BE2C (cell line): ENCODE measurements at regions not wholly inside any gene's neighbourhood (a gene's known extent, or its start where the extent isn't known, plus 50 kb on each side); places are given as distances from the start of the nearest gene placed in this dataset.

Experiments
- DNase-seq: peaks from one replicate; pipeline ENCODE4 v3.0.0-alpha.2; 2020
- H3K27me3 ChIP-seq: fragments of 250-450 bp; sonication (Bioruptor Pico); 2 replicates; pipeline ENCODE4 v1.5.1; 2020; ENCODE audit warnings: mild to moderate bottlenecking
- H3K36me3 ChIP-seq: fragments of 250-450 bp; sonication (Bioruptor Pico); 2 replicates; pipeline ENCODE4 v1.5.1; 2020; ENCODE audit warnings: mild to moderate bottlenecking
- H3K4me1 ChIP-seq: fragments of 250-450 bp; sonication (Bioruptor Pico); 2 replicates; pipeline ENCODE4 v1.5.1; 2020
- H3K4me3 ChIP-seq: 2 replicates; pipeline ENCODE4 v1.5.1; 2011; ENCODE audit warnings: low read depth, low read length
- H3K9me3 ChIP-seq: fragments of 250-450 bp; sonication (Bioruptor Pico); 2 replicates; pipeline ENCODE4 v1.5.1; 2020
- TF ChIP-seq, protein P1 (sequence below): IDR thresholded peaks from 2 replicates; pipeline ENCODE4 v1.5.1; 2012; ENCODE audit warnings: mild to moderate bottlenecking, low read depth, low read length

GRCh38 chr12:74043343-74043742, 494.3 kb upstream of the ATXN7L3B start:
- Histone ChIP-seq H3K27me3 (no peaks in the 10 kb centered on the region), H3K4me1 (no peaks in the 10 kb centered on the region), H3K9me3 (no peaks in the 10 kb centered on the region), H3K4me3 (no peak overlapping the region), H3K36me3 (no peaks in the 10 kb centered on the region)
- DNase-seq, result no peak
- TF ChIP-seq, protein P1, sequence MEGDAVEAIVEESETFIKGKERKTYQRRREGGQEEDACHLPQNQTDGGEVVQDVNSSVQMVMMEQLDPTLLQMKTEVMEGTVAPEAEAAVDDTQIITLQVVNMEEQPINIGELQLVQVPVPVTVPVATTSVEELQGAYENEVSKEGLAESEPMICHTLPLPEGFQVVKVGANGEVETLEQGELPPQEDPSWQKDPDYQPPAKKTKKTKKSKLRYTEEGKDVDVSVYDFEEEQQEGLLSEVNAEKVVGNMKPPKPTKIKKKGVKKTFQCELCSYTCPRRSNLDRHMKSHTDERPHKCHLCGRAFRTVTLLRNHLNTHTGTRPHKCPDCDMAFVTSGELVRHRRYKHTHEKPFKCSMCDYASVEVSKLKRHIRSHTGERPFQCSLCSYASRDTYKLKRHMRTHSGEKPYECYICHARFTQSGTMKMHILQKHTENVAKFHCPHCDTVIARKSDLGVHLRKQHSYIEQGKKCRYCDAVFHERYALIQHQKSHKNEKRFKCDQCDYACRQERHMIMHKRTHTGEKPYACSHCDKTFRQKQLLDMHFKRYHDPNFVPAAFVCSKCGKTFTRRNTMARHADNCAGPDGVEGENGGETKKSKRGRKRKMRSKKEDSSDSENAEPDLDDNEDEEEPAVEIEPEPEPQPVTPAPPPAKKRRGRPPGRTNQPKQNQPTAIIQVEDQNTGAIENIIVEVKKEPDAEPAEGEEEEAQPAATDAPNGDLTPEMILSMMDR, result no peak

DNA sequence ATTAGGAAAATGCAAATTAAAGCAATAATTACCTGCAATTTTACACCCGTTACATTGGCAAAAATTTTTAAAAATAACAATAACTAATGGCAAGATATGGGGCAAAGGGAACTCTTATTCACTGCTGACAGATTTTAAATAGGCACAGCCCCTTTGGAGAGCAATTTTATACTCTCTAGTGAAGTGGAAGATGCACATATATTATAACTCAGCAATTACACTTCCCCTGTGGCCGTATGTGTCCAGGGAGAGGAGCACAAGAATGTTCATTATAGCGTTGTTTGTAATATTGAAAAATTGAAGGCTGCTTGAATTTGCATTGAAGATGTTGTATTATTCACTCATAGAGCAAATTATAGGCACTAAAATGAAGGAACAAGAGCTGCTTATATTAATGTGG, 488.3 kb upstream of the ATXN7L3B start:
- Histone ChIP-seq H3K36me3 (no peaks in the 10 kb centered on the region), H3K4me1 (no peaks in the 10 kb centered on the region), H3K9me3 (no peaks in the 10 kb centered on the region), H3K4me3 (no peak overlapping the region), H3K27me3 (no peaks in the 10 kb centered on the region)
- DNase-seq, result no peak
- TF ChIP-seq, protein P1, result no peak

DNA sequence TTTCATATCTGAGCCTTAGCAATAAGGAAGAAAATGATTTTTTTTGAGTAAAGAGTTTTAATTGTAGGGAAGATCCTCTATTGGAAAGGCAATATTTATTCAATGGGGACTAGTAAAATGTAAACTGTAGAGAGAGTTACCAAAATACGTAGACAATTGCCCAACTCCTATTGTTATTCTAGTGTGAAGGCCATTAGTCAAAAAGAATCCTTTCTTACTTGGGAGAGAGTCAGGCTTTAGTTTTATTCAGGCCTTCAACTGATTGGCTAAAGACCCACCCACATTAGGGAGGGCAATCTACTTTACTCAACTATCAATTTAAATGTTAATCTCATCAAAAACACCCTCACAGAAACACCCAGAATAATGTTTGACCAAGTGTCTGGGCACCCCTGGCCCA, 485.8 kb upstream of the ATXN7L3B start:
- TF ChIP-seq, protein P1, result no peak
- DNase-seq, result no peak
- Histone ChIP-seq H3K4me3 (no peak overlapping the region), H3K9me3 (no peaks in the 10 kb centered on the region), H3K4me1 (no peaks in the 10 kb centered on the region), H3K27me3 (no peaks in the 10 kb centered on the region), H3K36me3 (no peaks in the 10 kb centered on the region)

GRCh38 chr12:74066476-74066875, 471.2 kb upstream of the ATXN7L3B start:
- H3K4me3 ChIP-seq, result no peak overlapping the region
- peaks cover 4% of the 10 kb centered on the region for H3K9me3 ChIP-seq
- DNase-seq, result no peak
- no peaks in the 10 kb centered on the region for H3K27me3 ChIP-seq
- H3K4me1 ChIP-seq, result no peaks in the 10 kb centered on the region
- TF ChIP-seq, protein P1, result no peak
- no peaks in the 10 kb centered on the region for H3K36me3 ChIP-seq

DNA sequence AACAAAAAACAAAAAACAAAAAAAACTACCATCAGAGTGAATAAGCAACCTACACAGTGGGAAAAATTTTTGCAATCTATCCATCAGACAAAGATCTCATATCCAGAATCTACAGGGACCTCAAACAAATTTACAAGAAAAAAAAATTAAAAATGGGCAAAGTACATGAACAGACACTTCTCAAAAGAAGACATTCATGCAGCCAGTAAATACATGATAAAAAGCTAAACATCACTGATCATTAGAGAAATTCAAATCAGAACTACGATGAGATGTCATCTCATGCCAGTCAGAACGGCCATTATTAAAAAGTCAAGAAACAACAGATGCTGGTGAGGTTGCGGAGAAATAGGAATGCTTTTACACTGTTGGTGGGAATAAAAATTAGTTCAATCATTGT, 466.5 kb upstream of the ATXN7L3B start:
- Histone ChIP-seq H3K9me3 (peaks cover 4% of the 10 kb centered on the region), H3K4me3 (no peak overlapping the region)
- TF ChIP-seq, protein P1, result no peak

DNA sequence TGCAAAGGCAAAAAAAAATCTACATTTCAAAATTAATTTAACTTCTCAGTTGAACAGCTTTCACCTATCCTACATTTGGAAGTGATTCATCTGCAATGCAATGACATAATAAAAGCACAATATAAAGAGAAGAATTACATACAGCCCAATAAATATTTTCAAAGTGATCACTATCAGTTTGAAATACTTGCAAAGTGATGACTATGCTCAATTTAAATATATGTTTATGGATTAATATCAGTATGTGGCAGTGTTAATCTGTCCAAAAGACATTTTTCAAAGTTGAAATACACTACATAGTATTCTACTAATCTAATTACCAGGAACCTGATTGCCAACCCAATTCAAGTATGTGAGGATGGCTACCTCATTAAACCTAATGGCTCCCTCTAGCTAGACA, 460.7 kb upstream of the ATXN7L3B start:
- TF ChIP-seq, protein P1, result no peak
- no peaks in the 10 kb centered on the region for H3K4me1 ChIP-seq
- no peaks in the 10 kb centered on the region for H3K36me3 ChIP-seq
- DNase-seq, result no peak
- no peak overlapping the region for H3K4me3 ChIP-seq
- H3K9me3 ChIP-seq, result no peaks in the 10 kb centered on the region
- H3K27me3 ChIP-seq, result no peaks in the 10 kb centered on the region

More for the DNA sequence above, 466.5 kb upstream of the ATXN7L3B start:
- no peak for DNase-seq
- H3K36me3 ChIP-seq, result no peaks in the 10 kb centered on the region
- no peaks in the 10 kb centered on the region for H3K4me1 ChIP-seq
- no peaks in the 10 kb centered on the region for H3K27me3 ChIP-seq
